ENCODE measurements at regions not wholly inside any gene's neighbourhood (a gene's known extent, or its start where the extent isn't known, plus 50 kb on each side); places are given as distances from the start of the nearest gene placed in this dataset.

DNA sequence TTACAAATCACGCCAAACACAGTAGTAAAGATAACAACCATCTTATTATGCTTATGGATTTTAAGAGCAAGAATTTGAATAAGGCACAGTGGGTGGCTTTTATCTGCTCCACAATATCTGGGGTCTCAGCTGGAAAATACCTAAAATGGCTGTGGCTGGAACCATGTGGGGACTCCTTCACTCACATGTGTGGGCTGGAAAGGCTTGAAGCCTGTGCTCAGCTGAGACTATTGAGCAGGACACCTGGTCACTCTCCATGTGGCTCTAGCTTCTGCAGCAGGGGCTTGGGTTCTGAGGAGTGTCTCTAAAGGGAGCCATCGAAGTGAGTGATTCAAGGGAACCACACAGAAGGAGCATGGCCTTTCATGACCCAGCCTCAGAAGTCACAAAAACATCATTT, 239.6 kb upstream of the B3GALT2 start:
- Histone ChIP-seq H3K27me3 (ENCODE audit: insufficient read depth, poor library complexity, severe bottlenecking) (no peaks in the 10 kb centered on the region), H3K27ac (replicated peaks) (no peak overlapping the region), H3K4me3 (replicated peaks; ENCODE audit: insufficient read depth, low read length) (no peak overlapping the region)
- no peak for DNase-seq (ENCODE audit: low read depth in 1 of 2, low spot score in 1 of 2)
- TF ChIP-seq GABPA (IDR thresholded peaks at IDR 0.05; ENCODE audit: low read depth) (no peak), POLR2AphosphoS5 (IDR thresholded peaks at IDR 0.05; ENCODE audit: low read depth) (no peak), SPI1 (IDR thresholded peaks at IDR 0.05; ENCODE audit: borderline replicate concordance, low read depth) (no peak)
- TF ChIP-seq, protein P1, sequence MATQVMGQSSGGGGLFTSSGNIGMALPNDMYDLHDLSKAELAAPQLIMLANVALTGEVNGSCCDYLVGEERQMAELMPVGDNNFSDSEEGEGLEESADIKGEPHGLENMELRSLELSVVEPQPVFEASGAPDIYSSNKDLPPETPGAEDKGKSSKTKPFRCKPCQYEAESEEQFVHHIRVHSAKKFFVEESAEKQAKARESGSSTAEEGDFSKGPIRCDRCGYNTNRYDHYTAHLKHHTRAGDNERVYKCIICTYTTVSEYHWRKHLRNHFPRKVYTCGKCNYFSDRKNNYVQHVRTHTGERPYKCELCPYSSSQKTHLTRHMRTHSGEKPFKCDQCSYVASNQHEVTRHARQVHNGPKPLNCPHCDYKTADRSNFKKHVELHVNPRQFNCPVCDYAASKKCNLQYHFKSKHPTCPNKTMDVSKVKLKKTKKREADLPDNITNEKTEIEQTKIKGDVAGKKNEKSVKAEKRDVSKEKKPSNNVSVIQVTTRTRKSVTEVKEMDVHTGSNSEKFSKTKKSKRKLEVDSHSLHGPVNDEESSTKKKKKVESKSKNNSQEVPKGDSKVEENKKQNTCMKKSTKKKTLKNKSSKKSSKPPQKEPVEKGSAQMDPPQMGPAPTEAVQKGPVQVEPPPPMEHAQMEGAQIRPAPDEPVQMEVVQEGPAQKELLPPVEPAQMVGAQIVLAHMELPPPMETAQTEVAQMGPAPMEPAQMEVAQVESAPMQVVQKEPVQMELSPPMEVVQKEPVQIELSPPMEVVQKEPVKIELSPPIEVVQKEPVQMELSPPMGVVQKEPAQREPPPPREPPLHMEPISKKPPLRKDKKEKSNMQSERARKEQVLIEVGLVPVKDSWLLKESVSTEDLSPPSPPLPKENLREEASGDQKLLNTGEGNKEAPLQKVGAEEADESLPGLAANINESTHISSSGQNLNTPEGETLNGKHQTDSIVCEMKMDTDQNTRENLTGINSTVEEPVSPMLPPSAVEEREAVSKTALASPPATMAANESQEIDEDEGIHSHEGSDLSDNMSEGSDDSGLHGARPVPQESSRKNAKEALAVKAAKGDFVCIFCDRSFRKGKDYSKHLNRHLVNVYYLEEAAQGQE (IDR thresholded peaks at IDR 0.05; ENCODE audit: insufficient replicate concordance, low read depth), result no peak
- TF ChIP-seq, protein P2, sequence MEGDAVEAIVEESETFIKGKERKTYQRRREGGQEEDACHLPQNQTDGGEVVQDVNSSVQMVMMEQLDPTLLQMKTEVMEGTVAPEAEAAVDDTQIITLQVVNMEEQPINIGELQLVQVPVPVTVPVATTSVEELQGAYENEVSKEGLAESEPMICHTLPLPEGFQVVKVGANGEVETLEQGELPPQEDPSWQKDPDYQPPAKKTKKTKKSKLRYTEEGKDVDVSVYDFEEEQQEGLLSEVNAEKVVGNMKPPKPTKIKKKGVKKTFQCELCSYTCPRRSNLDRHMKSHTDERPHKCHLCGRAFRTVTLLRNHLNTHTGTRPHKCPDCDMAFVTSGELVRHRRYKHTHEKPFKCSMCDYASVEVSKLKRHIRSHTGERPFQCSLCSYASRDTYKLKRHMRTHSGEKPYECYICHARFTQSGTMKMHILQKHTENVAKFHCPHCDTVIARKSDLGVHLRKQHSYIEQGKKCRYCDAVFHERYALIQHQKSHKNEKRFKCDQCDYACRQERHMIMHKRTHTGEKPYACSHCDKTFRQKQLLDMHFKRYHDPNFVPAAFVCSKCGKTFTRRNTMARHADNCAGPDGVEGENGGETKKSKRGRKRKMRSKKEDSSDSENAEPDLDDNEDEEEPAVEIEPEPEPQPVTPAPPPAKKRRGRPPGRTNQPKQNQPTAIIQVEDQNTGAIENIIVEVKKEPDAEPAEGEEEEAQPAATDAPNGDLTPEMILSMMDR (IDR thresholded peaks at IDR 0.05; ENCODE audit: insufficient read depth, low read length), result no peak

DNA sequence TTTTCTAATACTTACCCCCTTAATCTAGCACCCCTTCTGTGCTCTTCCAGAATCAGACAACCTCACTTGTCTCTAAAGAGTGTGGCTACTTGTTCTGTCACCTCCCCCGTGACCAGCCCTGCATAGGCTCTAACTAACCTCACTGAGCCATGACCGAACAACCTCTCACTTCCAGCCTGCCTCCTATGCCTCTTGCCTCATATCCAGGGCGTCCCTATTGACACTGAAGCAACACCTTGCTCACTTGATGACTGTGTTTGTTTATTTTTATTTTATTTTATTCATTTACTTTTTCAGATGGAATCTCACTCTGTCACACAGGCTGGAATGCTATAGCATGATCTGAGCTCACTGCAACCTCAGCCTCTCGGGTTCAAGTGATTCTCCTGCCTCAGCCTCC, 235.1 kb upstream of the B3GALT2 start:
- Histone ChIP-seq H3K4me3 (replicated peaks; ENCODE audit: insufficient read depth, low read length) (no peak overlapping the region), H3K27me3 (ENCODE audit: insufficient read depth, poor library complexity, severe bottlenecking) (no peaks in the 10 kb centered on the region), H3K27ac (replicated peaks) (no peak overlapping the region)
- no peak for DNase-seq (ENCODE audit: low read depth in 1 of 2, low spot score in 1 of 2)
- TF ChIP-seq POLR2AphosphoS5 (IDR thresholded peaks at IDR 0.05; ENCODE audit: low read depth), result no peak
- no peak for TF ChIP-seq GABPA (IDR thresholded peaks at IDR 0.05; ENCODE audit: low read depth)
- TF ChIP-seq, protein P2 (IDR thresholded peaks at IDR 0.05; ENCODE audit: insufficient read depth, low read length), result no peak
- TF ChIP-seq, protein P1 (IDR thresholded peaks at IDR 0.05; ENCODE audit: insufficient replicate concordance, low read depth), result no peak
- TF ChIP-seq SPI1 (IDR thresholded peaks at IDR 0.05; ENCODE audit: borderline replicate concordance, low read depth), result no peak

DNA sequence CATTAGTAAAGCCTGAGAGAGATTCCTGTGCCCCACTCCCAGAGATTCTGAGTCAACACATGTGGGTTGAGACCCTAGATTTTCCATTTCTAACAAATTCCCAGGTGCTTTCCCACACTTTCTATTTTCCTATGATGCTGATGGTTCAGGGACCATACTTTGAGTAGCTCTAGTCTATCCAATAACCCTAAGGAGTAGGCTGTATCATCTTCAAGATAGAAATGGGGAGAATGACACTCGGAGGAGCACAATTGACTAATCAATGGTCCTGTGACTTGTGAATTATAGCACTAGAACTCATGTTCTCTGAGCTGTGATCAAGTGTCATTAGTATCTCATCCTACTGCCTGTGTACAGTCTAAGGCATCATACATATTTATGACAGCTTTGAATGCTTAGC, 232.9 kb upstream of the B3GALT2 start:
- no peak for DNase-seq (ENCODE audit: low read depth in 1 of 2, low spot score in 1 of 2)
- H3K27me3 ChIP-seq (ENCODE audit: insufficient read depth, poor library complexity, severe bottlenecking), result no peaks in the 10 kb centered on the region
- H3K4me3 ChIP-seq (replicated peaks; ENCODE audit: insufficient read depth, low read length), result no peak overlapping the region
- H3K27ac ChIP-seq (replicated peaks), result no peak overlapping the region
- TF ChIP-seq SPI1 (IDR thresholded peaks at IDR 0.05; ENCODE audit: borderline replicate concordance, low read depth) (no peak), GABPA (IDR thresholded peaks at IDR 0.05; ENCODE audit: low read depth) (no peak), POLR2AphosphoS5 (IDR thresholded peaks at IDR 0.05; ENCODE audit: low read depth) (no peak)
- TF ChIP-seq, protein P2 (IDR thresholded peaks at IDR 0.05; ENCODE audit: insufficient read depth, low read length), result no peak
- TF ChIP-seq, protein P1 (IDR thresholded peaks at IDR 0.05; ENCODE audit: insufficient replicate concordance, low read depth), result no peak

All from HL-60 (cell line).